GM12878 (cell line): ENCODE measurements at regions not wholly inside any gene's neighbourhood (a gene's known extent, or its start where the extent isn't known, plus 50 kb on each side); places are given as distances from the start of the nearest gene placed in this dataset.

Experiments
- EZH2 ChIP-seq: IDR thresholded peaks from 2 replicates; pipeline ENCODE4 v1.6.1; 2012; ENCODE audit warnings: low read depth, mild to moderate bottlenecking, control low read depth, inconsistent platforms, low read length, borderline replicate concordance; ENCODE audit not compliant: control insufficient read depth
- FOXK2 ChIP-seq: fragments of 450-650 bp; IDR thresholded peaks from 2 replicates; pipeline ENCODE4 v1.6.1; 2017; ENCODE audit warnings: mild to moderate bottlenecking, moderate library complexity
- RB1 ChIP-seq: fragments of 450-650 bp; formaldehyde crosslinking; IDR thresholded peaks from 2 replicates; pipeline ENCODE4 v1.6.1; 2017; ENCODE audit warnings: mild to moderate bottlenecking, borderline replicate concordance
- SP1 ChIP-seq: IDR thresholded peaks from one replicate; pipeline ENCODE4 v1.6.1; 2011; ENCODE audit warnings: low read depth, low read length
- YBX1 ChIP-seq: fragments of 450-650 bp; IDR thresholded peaks from 2 replicates; pipeline ENCODE4 v1.6.1; 2016; ENCODE audit warnings: antibody characterized with exemption
- TF ChIP-seq, protein P1 (sequence below), 3 experiments: IDR thresholded peaks in 2 of 3; conservative IDR thresholded peaks in 1 of 3; 2 replicates each; pipeline ENCODE4 v1.5.1; 2011; ENCODE audit warnings: low read depth in 3 of 3, low read length in 3 of 3, mild to moderate bottlenecking in 3 of 3, control low read depth in 2 of 3, moderate library complexity in 2 of 3, inconsistent platforms in 1 of 3, mixed read lengths in 1 of 3; ENCODE audit not compliant: control insufficient read depth in 2 of 3, insufficient read depth in 1 of 3; ENCODE audit errors: extremely low read depth in 1 of 3
- TF ChIP-seq, protein P2 (sequence below): IDR thresholded peaks from 2 replicates; pipeline ENCODE4 v1.6.1; 2011; ENCODE audit warnings: low read depth, low read length, improper control_type of control experiment, borderline replicate concordance
- TF ChIP-seq, protein P3 (sequence below): IDR thresholded peaks from 2 replicates; pipeline ENCODE4 v1.6.1; 2012; ENCODE audit warnings: improper control_type of control experiment, low read depth, low read length; ENCODE audit not compliant: insufficient replicate concordance

DNA sequence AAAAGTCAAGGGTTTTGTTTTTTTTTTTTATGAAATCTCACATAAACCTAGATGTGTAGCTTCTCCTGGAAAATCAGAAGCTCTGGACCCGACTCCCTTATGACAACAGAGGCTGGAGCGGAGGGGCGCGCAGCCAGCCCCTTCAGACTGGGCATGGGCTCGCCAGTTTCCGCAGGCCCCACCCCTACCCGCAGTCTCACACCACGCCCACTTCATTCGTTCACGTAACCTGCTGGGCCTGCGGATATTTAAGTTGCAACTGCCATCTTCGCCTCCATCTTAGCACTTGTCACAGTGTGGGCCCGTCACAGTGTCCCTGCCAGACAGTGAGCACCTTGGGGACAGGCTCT, 111.7 kb upstream of the PTPN1 start:
- TF ChIP-seq, protein P1, sequence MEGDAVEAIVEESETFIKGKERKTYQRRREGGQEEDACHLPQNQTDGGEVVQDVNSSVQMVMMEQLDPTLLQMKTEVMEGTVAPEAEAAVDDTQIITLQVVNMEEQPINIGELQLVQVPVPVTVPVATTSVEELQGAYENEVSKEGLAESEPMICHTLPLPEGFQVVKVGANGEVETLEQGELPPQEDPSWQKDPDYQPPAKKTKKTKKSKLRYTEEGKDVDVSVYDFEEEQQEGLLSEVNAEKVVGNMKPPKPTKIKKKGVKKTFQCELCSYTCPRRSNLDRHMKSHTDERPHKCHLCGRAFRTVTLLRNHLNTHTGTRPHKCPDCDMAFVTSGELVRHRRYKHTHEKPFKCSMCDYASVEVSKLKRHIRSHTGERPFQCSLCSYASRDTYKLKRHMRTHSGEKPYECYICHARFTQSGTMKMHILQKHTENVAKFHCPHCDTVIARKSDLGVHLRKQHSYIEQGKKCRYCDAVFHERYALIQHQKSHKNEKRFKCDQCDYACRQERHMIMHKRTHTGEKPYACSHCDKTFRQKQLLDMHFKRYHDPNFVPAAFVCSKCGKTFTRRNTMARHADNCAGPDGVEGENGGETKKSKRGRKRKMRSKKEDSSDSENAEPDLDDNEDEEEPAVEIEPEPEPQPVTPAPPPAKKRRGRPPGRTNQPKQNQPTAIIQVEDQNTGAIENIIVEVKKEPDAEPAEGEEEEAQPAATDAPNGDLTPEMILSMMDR (IDR thresholded peaks at IDR 0.05 in 2 of 3, conservative IDR thresholded peaks at IDR 0.05 in 1 of 3; ENCODE audit: control insufficient read depth in 2 of 3, extremely low read depth in 1 of 3, insufficient read depth in 1 of 3, low read depth in 3 of 3, low read length in 3 of 3): no peak
- TF ChIP-seq EZH2 (no peak), FOXK2 (no peak), SP1 (no peak), YBX1 (no peak), RB1 (no peak)
- TF ChIP-seq, protein P2, sequence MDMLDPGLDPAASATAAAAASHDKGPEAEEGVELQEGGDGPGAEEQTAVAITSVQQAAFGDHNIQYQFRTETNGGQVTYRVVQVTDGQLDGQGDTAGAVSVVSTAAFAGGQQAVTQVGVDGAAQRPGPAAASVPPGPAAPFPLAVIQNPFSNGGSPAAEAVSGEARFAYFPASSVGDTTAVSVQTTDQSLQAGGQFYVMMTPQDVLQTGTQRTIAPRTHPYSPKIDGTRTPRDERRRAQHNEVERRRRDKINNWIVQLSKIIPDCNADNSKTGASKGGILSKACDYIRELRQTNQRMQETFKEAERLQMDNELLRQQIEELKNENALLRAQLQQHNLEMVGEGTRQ: no peak
- TF ChIP-seq, protein P3, sequence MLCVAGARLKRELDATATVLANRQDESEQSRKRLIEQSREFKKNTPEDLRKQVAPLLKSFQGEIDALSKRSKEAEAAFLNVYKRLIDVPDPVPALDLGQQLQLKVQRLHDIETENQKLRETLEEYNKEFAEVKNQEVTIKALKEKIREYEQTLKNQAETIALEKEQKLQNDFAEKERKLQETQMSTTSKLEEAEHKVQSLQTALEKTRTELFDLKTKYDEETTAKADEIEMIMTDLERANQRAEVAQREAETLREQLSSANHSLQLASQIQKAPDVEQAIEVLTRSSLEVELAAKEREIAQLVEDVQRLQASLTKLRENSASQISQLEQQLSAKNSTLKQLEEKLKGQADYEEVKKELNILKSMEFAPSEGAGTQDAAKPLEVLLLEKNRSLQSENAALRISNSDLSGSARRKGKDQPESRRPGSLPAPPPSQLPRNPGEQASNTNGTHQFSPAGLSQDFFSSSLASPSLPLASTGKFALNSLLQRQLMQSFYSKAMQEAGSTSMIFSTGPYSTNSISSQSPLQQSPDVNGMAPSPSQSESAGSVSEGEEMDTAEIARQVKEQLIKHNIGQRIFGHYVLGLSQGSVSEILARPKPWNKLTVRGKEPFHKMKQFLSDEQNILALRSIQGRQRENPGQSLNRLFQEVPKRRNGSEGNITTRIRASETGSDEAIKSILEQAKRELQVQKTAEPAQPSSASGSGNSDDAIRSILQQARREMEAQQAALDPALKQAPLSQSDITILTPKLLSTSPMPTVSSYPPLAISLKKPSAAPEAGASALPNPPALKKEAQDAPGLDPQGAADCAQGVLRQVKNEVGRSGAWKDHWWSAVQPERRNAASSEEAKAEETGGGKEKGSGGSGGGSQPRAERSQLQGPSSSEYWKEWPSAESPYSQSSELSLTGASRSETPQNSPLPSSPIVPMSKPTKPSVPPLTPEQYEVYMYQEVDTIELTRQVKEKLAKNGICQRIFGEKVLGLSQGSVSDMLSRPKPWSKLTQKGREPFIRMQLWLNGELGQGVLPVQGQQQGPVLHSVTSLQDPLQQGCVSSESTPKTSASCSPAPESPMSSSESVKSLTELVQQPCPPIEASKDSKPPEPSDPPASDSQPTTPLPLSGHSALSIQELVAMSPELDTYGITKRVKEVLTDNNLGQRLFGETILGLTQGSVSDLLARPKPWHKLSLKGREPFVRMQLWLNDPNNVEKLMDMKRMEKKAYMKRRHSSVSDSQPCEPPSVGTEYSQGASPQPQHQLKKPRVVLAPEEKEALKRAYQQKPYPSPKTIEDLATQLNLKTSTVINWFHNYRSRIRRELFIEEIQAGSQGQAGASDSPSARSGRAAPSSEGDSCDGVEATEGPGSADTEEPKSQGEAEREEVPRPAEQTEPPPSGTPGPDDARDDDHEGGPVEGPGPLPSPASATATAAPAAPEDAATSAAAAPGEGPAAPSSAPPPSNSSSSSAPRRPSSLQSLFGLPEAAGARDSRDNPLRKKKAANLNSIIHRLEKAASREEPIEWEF: no peak
